Esophagus muscularis mucosa (tissue), 4 donors: ENCODE measurements at regions not wholly inside any gene's neighbourhood (a gene's known extent, or its start where the extent isn't known, plus 50 kb on each side); places are given as distances from the start of the nearest gene placed in this dataset.

Source experiments
- DNase-seq: peaks from one replicate; pipeline ENCODE4 v3.0.0-alpha.2; 2017; ENCODE audit errors: extremely low spot score
- H3K27ac ChIP-seq, 4 donors: fragments of 200-600 bp; sonication (generic); replicated peaks in 1 of 4; 1 replicate in 3 of 4; 2 replicates in 1 of 4; pipeline ENCODE4 v1.5.1; 2016 to 2019; ENCODE audit warnings: mild to moderate bottlenecking in 1 of 4
- H3K27me3 ChIP-seq, 4 donors: fragments of 200-600 bp; sonication (generic); one replicate each; pipeline versions ENCODE4 v1.5.1 to v1.6.0; 2016 to 2019
- H3K36me3 ChIP-seq, 4 donors: fragments of 200-600 bp; sonication (generic); one replicate each; pipeline ENCODE4 v1.5.1; 2016 to 2019
- H3K4me1 ChIP-seq, 4 donors: fragments of 200-600 bp; sonication (generic); one replicate each; pipeline ENCODE4 v1.5.1; 2016 to 2019
- H3K4me3 ChIP-seq, 4 donors: fragments of 200-600 bp; sonication (generic); 1 replicate in 2 of 4; 2 replicates in 2 of 4; pipeline ENCODE4 v1.5.1; 2016 to 2019; ENCODE audit warnings: mild to moderate bottlenecking in 4 of 4, moderate library complexity in 1 of 4
- H3K9me3 ChIP-seq, 4 donors: fragments of 200-600 bp; sonication (generic); 1 replicate in 3 of 4; 2 replicates in 1 of 4; pipeline ENCODE4 v1.5.1; 2016 to 2019
- EP300 ChIP-seq: sonication (generic); formaldehyde crosslinking; IDR thresholded peaks from one replicate; pipeline ENCODE4 v1.6.1; 2017; ENCODE audit warnings: antibody characterized with exemption
- POLR2A ChIP-seq: fragments of 450-650 bp; IDR thresholded peaks from one replicate; pipeline ENCODE4 v1.6.1; 2017; ENCODE audit warnings: antibody characterized with exemption, moderate library complexity, mild to moderate bottlenecking, low read depth
- POLR2AphosphoS5 ChIP-seq, 2 donors: sonication (generic); formaldehyde crosslinking; IDR thresholded peaks; one replicate each; pipeline ENCODE4 v1.6.1; 2017; ENCODE audit warnings: antibody characterized with exemption in 2 of 2
- WGBS: methylation state at CpG from one replicate; pipeline ENCODE4 v1.1.5; 2018; 5-methylcytosine and 5-hydroxymethylcytosine counted together
- intact Hi-C: fragments of 100-400 bp; cut with DNase I; formaldehyde crosslinking; loops from one replicate; pipeline ENCODE4 v1.15.1; 2023
- TF ChIP-seq, protein P1 (sequence below), 3 experiments: fragments of 200-600 bp in 2 of 3; fragments of 450-650 bp in 1 of 3; sonication (generic) in 2 of 3; IDR thresholded peaks; one replicate each; pipeline ENCODE4 v1.5.1; 2017 to 2019; ENCODE audit warnings: antibody characterized with exemption in 3 of 3, mild to moderate bottlenecking in 2 of 3, moderate library complexity in 1 of 3

DNA sequence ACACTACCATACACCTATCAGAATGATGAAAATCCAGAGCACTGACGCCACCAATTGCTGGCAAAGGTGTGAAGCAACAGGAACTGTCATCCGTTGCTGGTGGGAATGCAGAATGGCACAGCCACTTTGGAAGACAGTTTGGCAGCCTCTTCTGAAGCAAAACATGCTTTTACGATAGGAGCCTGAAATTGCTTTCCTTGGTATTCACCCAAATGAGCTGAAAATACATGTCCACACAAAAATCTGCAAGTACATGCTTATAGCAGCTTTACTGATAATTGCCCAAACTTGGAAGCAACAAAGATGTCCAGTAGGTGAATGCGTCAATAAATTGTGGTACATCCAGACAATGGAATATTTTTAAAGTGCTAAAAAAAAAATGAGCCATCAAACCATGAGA, 322.8 kb upstream of the FAT1 start:
- intact Hi-C loops, result no loop called here
- H3K27me3 ChIP-seq, result no peaks in the 10 kb centered on the region
- no peaks in the 10 kb centered on the region for H3K36me3 ChIP-seq
- no peaks in the 10 kb centered on the region for H3K4me1 ChIP-seq
- H3K4me3 ChIP-seq, result no peak overlapping the region
- no peak for DNase-seq
- peaks cover 0 to 4% (median 0%) of the 10 kb centered on the region in 4 donors for H3K9me3 ChIP-seq
- WGBS, result 84% methylated on average over 4 of the region's 4 CpGs
- TF ChIP-seq POLR2AphosphoS5 (IDR thresholded peaks at IDR 0.05), result no peak
- no peak for TF ChIP-seq POLR2A
- TF ChIP-seq, protein P1, sequence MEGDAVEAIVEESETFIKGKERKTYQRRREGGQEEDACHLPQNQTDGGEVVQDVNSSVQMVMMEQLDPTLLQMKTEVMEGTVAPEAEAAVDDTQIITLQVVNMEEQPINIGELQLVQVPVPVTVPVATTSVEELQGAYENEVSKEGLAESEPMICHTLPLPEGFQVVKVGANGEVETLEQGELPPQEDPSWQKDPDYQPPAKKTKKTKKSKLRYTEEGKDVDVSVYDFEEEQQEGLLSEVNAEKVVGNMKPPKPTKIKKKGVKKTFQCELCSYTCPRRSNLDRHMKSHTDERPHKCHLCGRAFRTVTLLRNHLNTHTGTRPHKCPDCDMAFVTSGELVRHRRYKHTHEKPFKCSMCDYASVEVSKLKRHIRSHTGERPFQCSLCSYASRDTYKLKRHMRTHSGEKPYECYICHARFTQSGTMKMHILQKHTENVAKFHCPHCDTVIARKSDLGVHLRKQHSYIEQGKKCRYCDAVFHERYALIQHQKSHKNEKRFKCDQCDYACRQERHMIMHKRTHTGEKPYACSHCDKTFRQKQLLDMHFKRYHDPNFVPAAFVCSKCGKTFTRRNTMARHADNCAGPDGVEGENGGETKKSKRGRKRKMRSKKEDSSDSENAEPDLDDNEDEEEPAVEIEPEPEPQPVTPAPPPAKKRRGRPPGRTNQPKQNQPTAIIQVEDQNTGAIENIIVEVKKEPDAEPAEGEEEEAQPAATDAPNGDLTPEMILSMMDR (IDR thresholded peaks at IDR 0.05), result no peak
- TF ChIP-seq EP300, result no peak
- no peak overlapping the region for H3K27ac ChIP-seq

DNA sequence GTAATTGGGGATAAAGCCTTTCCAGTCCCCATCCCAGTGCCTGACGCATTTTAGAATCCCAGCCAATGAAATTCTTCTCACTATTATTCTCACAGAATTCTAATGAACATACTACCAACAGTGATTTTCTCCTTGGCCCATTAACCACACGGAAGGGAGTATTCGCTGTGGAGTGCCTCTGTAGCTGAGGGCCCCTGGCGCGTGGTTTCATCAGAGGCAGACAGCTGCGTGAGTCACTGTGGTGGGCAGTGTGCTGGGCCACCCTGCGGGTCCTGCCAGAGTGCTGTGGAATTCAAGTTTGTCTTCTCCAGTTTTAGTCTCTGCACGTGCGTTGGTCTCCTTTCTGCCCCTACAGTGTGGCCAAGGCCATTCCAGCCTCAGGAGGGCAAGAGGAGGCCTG, 335.4 kb upstream of the FAT1 start:
- TF ChIP-seq, protein P1 (IDR thresholded peaks at IDR 0.05), result no peak
- TF ChIP-seq POLR2AphosphoS5 (IDR thresholded peaks at IDR 0.05) (no peak), EP300 (no peak), POLR2A (no peak)
- no peaks in the 10 kb centered on the region for H3K36me3 ChIP-seq
- no peaks in the 10 kb centered on the region for H3K9me3 ChIP-seq
- no peaks in the 10 kb centered on the region for H3K27me3 ChIP-seq
- no peak overlapping the region for H3K4me3 ChIP-seq
- no peaks in the 10 kb centered on the region for H3K4me1 ChIP-seq
- DNase-seq, result no peak
- no peak overlapping the region for H3K27ac ChIP-seq
- WGBS, result 92% methylated on average over 9 of the region's 9 CpGs
- intact Hi-C loops, result no loop called here

DNA sequence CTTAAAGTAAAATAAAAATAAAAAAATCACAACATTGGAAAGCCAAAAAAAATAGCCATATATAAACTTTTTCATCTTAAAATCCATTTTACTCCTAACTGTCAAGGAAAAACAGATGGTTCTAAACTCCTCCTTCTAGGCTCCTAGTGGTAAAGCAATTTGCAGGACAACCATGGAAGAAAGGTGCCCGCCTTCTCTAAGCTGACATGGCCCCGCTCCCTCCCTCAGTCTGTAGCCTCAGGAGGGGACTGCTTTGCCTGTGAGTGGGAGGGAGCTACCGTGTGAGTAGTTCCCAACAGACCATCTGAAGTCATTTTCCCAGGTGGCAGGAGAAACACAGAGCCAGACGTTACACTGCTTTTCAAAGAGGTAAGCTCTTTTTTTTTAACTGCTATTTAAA, 336.2 kb upstream of the FAT1 start:
- DNase-seq, result no peak
- peaks cover 0 to under 1% (median under 1%) of the 10 kb centered on the region in 4 donors for H3K4me1 ChIP-seq
- no peaks in the 10 kb centered on the region for H3K9me3 ChIP-seq
- no peak overlapping the region for H3K27ac ChIP-seq
- H3K4me3 ChIP-seq, result no peak overlapping the region
- no peaks in the 10 kb centered on the region for H3K36me3 ChIP-seq
- intact Hi-C loops, result no loop called here
- no peaks in the 10 kb centered on the region for H3K27me3 ChIP-seq
- 53% methylated on average over 4 of the region's 4 CpGs for WGBS
- TF ChIP-seq POLR2AphosphoS5 (IDR thresholded peaks at IDR 0.05) (no peak), POLR2A (no peak), EP300 (no peak)
- TF ChIP-seq, protein P1 (IDR thresholded peaks at IDR 0.05), result no peak

DNA sequence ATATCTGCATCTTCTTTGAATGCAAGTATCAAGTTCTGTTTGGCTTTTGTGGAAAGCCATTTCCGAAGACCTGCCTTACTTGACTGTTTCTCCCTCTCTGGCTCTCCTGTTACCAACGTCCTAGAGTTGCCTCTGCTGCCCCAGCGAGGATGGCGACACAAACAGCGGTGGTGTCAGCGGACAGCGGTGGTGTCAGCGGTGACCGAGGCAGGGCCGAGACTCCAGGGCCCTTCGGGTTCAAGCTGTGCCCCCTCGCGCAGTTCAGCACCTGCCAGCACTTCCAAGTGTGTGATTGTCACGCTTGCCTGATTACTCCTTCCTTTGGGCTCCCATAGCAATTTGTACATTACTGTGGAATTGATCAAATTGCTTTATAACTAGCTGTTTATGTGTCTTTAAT, 336.9 kb upstream of the FAT1 start:
- WGBS, result 90% methylated on average over 14 of the region's 14 CpGs
- no peaks in the 10 kb centered on the region for H3K36me3 ChIP-seq
- no peak overlapping the region for H3K4me3 ChIP-seq
- H3K9me3 ChIP-seq, result no peaks in the 10 kb centered on the region
- H3K27me3 ChIP-seq, result no peaks in the 10 kb centered on the region
- DNase-seq, result no peak
- TF ChIP-seq EP300, result no peak
- TF ChIP-seq POLR2A, result no peak
- TF ChIP-seq, protein P1 (IDR thresholded peaks at IDR 0.05), result no peak
- TF ChIP-seq POLR2AphosphoS5 (IDR thresholded peaks at IDR 0.05), result no peak
- H3K27ac ChIP-seq, result no peak overlapping the region
- intact Hi-C loops, result no loop called here
- peaks cover 0 to 7% (median 3%) of the 10 kb centered on the region in 4 donors for H3K4me1 ChIP-seq

DNA sequence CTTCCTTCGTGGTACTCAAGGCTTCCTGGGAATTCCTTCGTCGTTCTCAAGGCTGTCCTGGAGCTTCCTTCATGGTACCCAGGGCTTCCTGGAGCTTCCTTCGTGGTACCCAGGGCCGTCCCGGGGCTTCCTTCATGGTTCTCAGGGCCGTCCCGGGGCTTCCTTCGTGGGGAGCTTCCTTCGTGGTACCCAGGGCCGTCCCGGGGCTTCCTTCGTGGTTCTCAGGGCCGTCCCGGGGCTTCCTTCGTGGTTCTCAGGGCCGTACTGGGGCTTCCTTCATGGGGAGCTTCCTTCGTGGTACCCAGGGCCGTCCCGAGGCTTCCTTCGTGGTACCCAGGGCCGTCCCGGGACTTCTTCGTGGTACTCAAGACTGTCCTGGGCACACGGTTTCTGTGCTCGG, 339.6 kb upstream of the FAT1 start:
- DNase-seq, result no peak
- 84% methylated on average over 26 of the region's 26 CpGs for WGBS
- TF ChIP-seq POLR2AphosphoS5 (IDR thresholded peaks at IDR 0.05) (no peak), POLR2A (no peak), EP300 (no peak)
- TF ChIP-seq, protein P1 (IDR thresholded peaks at IDR 0.05), result no peak
- H3K9me3 ChIP-seq, result no peaks in the 10 kb centered on the region
- intact Hi-C loops, result no loop called here
- H3K36me3 ChIP-seq, result no peaks in the 10 kb centered on the region
- peaks cover 0 to 9% (median 3%) of the 10 kb centered on the region in 4 donors for H3K4me1 ChIP-seq
- H3K27ac ChIP-seq, result no peak overlapping the region
- no peak overlapping the region for H3K4me3 ChIP-seq
- H3K27me3 ChIP-seq, result no peaks in the 10 kb centered on the region
